ENCODE measurements at regions not wholly inside any gene's neighbourhood (a gene's known extent, or its start where the extent isn't known, plus 50 kb on each side); places are given as distances from the start of the nearest gene placed in this dataset.

DNA sequence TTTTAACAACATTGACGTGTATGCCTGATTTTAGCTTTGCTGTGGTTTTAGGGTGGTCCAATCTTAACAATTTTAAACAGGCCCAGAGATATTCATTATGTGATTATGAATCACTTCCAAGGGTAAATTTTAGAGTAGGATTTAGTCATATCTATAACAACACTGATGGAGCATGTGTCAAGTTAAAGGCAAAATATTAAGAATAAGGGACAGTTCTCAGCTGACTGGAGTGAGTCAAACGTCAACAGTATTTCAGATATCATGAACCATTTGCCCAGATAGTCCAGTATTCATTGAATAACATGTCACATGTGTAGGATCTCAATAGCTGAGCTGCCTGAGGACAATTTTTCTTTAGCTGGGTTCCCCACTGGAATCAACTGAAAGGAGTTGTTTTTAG lies 61.3 kb upstream of the VCX2 start:
- DNase-seq: no peak

DNA sequence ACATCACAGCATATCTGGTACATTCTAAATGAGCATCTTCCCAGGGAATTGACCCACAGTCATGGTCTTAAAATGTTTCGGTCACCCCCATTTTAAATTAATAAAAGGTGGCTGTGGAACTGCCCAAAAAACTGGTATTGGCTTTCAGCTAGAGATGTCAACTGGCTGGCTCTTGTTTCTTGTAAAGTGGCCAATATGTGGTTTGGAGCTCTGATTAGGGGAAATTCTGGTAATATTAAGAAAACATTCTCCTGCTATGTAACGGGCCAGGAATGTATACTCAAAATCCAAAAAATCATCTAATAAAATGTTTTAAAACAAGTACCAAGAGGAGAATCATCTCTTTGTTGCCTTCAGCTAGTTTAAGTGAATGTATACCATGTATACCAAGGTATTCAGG lies 62.0 kb upstream of the VCX2 start:
- no peak for DNase-seq

- DNase-seq: no peak
Measured at GRCh38 chrX:8235026-8235425, 64.0 kb upstream of the VCX2 start.

GRCh38 chrX:8237718-8238117 lies 66.7 kb upstream of the VCX2 start:
- no peak for DNase-seq

DNA sequence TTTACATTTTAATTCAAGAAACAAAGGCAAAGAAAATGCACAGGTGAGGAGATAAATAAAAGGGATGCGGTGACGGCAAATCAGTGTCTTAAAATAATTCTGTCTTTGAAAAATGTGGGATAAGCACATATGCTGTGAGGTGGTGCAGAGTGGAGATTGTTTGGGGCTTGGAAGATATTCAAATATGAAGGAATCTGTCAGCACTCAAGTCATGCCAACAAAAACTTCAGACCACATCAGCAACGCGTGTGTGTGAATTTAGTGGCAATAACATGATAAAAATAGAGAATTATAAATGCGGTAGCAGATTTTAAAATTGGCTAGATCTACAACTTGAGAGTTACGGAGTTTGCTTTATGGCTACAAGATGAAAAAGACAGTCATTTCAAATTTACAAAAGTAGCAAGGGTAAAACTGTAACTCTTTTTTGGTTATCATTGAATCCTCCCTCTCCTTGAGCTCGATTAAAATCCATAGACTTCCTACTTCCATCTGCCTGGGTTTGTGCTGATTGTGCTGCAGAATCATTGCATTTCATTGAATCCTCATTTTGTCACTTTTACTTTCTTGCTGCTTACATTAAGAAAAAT lies 71.5 kb upstream of the VCX2 start:
- no peak for DNase-seq

GRCh38 chrX:8244301-8244700 lies 73.2 kb upstream of the VCX2 start:
- DNase-seq: no peak

DNA sequence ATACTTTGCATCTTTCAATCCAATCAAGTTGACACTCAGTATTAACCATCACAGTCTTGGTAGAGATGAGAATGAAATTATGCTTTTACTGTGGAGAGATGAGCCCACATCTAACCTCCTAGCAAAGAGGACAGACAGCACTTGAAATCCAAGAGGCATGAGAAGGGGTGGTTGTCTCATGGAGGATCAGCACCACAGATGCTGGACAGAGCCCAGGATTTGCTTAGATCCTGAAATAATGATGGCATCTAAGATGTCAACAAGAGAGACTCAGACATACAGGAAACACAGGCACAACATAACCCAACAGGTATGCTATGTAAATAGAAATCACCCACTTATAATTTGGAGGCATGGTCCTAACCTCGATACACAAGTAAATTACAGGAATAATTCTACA lies 74.3 kb upstream of the VCX2 start:
- DNase-seq: no peak

DNA sequence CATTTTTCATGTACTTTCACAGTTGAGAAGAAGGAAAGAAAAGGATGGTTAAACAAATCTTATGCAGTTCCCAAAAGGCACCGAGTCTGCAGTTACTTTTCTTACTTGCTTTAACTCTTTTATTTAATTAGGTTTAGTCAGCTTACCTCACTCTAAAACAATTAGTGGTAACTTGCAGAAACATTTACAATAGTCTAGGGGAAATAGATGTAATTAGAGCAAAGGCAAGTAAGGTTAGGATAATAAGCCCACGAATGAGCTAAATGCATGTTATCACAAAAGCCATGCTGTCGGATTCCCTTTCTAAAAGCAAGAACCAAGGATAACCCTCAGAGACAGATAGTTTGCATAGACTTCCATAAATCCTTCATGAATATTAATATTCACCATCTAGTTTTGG lies 82.0 kb upstream of the VCX2 start:
- DNase-seq: no peak

DNA sequence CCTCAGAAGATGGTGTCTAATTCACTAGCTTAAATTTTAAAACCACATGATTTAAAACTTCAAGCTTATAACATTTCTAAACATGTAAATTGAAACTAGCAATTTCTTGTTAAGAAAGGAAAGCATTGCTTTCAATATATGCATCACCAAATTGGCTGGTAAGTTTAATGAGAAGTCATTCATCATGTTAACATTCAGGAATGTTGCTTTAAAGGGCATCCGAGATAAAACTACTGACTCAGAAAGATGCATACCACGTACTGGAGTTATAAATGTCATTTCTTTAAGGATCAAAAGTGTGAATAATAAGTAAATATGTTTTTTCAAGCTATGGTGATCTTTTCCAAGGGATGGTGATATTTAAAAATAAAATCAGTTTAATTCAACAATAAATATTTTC lies 83.3 kb upstream of the VCX2 start:
- no peak for DNase-seq

DNA sequence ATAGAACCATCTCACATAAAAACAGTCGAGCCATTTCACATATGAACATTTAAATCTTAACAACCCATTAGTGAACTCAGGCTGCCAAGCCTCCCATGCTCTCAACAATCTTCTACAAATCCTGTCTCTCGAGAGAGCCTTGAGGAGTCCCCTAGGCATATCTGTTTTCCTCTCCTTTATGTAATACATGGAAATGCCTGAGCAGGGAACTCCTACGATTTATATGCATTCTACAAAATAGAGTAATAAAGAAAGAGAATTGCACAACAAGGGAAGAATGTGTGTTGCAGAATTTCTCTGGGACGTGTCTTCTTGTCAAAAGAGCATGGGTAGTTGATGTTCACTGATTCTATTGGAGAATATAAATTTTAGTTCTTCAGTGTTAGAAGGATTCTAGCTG lies 101.8 kb upstream of the VCX2 start:
- DNase-seq: no peak

GRCh38 chrX:8273451-8273895 lies 102.4 kb upstream of the VCX2 start:
- DNase-seq: no peak

DNA sequence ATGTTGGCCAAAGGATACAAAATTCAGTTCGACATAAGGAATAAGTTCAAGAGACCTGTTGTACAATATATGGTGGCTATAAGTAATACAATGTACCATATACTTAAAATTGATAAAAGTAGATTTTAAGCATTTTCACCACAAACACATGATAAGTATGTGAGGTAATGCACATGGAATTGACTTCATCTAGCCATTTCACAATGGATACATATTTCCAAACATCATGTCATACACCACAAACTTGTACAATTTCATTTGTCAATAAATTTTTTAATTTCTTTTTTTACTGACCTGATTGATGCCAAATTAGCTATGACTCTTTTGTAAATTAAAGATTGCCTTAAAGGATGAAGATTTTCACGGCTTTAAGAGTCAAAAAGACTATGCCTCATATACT lies 103.1 kb upstream of the VCX2 start:
- DNase-seq: no peak

- no peak for DNase-seq
Measured at GRCh38 chrX:8278557-8278956, 107.5 kb upstream of the VCX2 start.

GRCh38 chrX:8279323-8279722 lies 108.3 kb upstream of the VCX2 start:
- no peak for DNase-seq

DNA sequence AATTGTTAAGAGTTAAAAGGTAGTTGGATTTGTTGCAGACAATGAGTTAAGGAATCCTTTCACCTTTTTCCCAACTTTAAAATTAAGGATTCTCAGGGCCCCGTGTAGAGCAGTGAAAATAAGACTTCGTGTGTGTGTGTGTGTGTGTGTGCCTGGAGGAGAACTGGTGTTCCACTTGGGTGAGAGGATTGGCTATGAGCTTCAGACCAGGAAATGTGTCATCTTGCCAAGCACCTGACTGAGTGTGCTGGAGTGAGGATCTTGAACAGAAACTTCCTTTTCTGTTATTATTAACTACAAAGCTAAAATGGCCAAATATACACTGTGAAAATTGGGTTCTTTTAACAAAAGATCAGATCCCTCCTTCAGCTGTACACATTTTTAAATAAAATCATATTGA lies 113.1 kb upstream of the VCX2 start:
- DNase-seq: no peak

- no peak for DNase-seq
Measured at GRCh38 chrX:8288590-8288989, 117.5 kb upstream of the VCX2 start.

- DNase-seq: no peak
Measured at GRCh38 chrX:8289523-8289922, 118.5 kb upstream of the VCX2 start.

DNA sequence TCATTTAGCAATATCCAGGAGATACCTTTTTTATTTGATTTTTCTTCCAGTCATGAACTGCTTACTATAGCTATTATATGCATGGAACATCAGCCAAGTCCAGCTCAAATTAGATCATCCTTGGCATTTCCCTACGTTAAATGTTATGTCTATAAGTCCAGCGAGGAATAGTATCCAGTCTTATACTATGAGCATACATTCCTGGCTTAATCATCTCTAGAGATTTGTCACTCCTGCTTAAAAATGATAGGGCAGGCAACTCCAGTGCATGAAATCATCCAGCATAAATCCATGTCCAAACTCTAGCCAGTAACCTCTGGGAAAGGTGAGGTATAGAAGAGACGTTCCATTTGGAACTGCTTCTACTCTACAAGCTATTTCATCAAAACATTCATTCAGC lies 126.7 kb upstream of the VCX2 start:
- no peak for DNase-seq

- DNase-seq: no peak
Measured at GRCh38 chrX:8304668-8305067, 133.6 kb upstream of the VCX2 start.

GRCh38 chrX:8305350-8305749 lies 134.3 kb upstream of the VCX2 start:
- DNase-seq: no peak

DNA sequence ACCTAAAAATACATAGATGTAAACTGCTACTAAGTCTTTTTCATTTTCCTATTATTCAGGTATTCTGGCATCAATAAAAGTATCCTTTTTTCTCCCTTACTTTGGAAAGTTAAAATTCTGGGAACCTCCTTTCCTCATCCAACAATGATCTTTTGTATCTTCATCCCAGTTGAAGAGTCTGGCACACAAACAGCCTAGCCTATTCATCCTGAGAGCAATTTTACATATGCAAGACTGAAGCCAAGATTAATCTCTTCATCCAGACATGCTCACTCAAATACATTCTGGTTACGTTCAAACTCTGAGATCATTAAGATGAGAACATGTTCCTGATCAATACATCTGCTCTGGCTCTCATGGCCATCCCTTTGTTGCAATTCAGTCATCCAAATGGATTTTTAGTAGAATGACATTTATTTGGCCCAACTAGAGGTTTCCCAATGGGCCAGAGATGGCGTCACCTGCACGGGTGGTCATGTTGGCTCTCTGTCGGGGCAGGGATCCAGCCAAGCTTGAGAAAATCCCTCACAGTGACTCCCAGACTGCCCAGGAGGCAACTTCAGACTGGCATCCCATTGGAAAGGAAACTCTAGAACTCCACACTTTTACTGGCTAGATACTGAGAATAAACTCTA lies 135.3 kb upstream of the VCX2 start:
- DNase-seq: no peak

GRCh38 chrX:8310409-8310808 lies 139.3 kb upstream of the VCX2 start:
- no peak for DNase-seq

DNA sequence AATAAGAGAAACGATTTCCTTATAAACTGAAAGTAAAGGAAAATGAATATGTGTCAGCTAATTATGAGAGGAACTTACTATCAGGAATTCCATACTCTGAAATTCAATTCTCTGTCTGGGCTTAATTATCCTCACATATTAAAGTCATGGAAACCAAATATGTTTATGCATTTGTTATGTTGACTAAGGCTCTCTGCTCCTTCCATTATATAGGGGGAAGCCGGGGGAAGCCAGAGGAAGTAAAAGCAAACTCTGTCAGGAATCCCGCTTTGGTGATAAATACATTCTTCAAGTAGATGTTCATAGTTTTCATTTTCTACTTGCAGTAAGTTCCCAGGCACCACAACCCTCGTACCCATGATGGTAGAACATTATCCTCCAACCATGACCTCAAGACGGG lies 142.8 kb upstream of the VCX2 start:
- no peak for DNase-seq

- no peak for DNase-seq
Measured at GRCh38 chrX:8314881-8315280, 143.8 kb upstream of the VCX2 start.

DNA sequence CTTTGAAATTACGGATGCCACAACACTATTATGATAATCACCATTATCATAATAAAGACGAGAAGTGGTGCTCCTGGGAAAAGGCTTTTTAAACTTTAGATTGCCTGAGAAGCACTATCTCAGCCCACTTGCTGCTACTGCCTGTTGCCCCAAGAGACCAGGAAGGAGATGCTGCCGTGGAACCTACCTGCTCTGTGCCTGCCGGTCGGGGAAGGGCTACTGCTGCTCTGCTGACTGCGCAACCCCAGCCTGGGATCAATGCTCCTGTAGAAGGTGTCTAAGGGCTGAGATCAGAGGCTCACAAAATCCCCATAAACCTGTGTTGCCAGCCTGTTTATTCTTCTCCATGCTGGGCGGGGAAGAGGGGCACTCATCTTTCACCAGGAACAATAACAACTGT lies 145.3 kb upstream of the VCX3B start:
- DNase-seq: no peak
